Osteocyte (in vitro differentiated cells): ENCODE measurements at regions not wholly inside any gene's neighbourhood (a gene's known extent, or its start where the extent isn't known, plus 50 kb on each side); places are given as distances from the start of the nearest gene placed in this dataset.

Experiments used
- DNase-seq: peaks from one replicate; pipeline ENCODE4 v3.0.0; 2021; ENCODE audit warnings: mixed read lengths; ENCODE audit not compliant: unreplicated experiment; ENCODE audit errors: extremely low spot score
- H3K27ac Mint-ChIP-seq: one replicate; pipeline ENCODE4 v1.8.0; 2021; ENCODE audit warnings: mild to moderate bottlenecking, mixed read lengths; ENCODE audit not compliant: unreplicated experiment
- H3K27me3 Mint-ChIP-seq: one replicate; pipeline ENCODE4 v1.8.0; 2021; ENCODE audit warnings: mixed read lengths; ENCODE audit not compliant: unreplicated experiment
- H3K36me3 Mint-ChIP-seq: one replicate; pipeline ENCODE4 v1.8.0; 2021; ENCODE audit warnings: mixed read lengths; ENCODE audit not compliant: unreplicated experiment
- H3K4me1 Mint-ChIP-seq: one replicate; pipeline ENCODE4 v1.8.0; 2021; ENCODE audit warnings: mixed read lengths; ENCODE audit not compliant: unreplicated experiment
- H3K4me3 Mint-ChIP-seq: one replicate; pipeline ENCODE4 v1.8.0; 2021; ENCODE audit warnings: mild to moderate bottlenecking, moderate library complexity, mixed read lengths; ENCODE audit not compliant: unreplicated experiment
- H3K9me3 Mint-ChIP-seq: one replicate; pipeline ENCODE4 v1.8.0; 2021; ENCODE audit warnings: mixed read lengths; ENCODE audit not compliant: unreplicated experiment
- CTCF ChIP-seq: fragments of 200-600 bp; sonication (generic); IDR thresholded peaks from 2 replicates; pipeline ENCODE4 v1.5.0; 2021; ENCODE audit warnings: antibody characterized with exemption, mild to moderate bottlenecking, moderate library complexity

GRCh38 chr2:187075671-187076070, 226.7 kb upstream of the ZSWIM2 start:
- Mint-ChIP-seq H3K4me1 (no peaks in the 10 kb centered on the region), H3K27me3 (peaks cover 5% of the 10 kb centered on the region), H3K9me3 (peaks cover 5% of the 10 kb centered on the region), H3K36me3 (no peaks in the 10 kb centered on the region), H3K27ac (no peak overlapping the region), H3K4me3 (no peak overlapping the region)
- no peak for DNase-seq
- TF ChIP-seq CTCF = no peak

- Mint-ChIP-seq H3K4me1 (no peaks in the 10 kb centered on the region), H3K36me3 (no peaks in the 10 kb centered on the region), H3K9me3 (peaks cover 5% of the 10 kb centered on the region), H3K27me3 (peaks cover 5% of the 10 kb centered on the region), H3K27ac (no peak overlapping the region), H3K4me3 (no peak overlapping the region)
- DNase-seq = no peak
- TF ChIP-seq CTCF = no peak
These were observed 226.2 kb upstream of the ZSWIM2 start for GRCh38 chr2:187075199-187075635.

GRCh38 chr2:187058198-187058597, 209.2 kb upstream of the ZSWIM2 start:
- Mint-ChIP-seq H3K36me3 (no peaks in the 10 kb centered on the region), H3K27ac (no peak overlapping the region), H3K9me3 (no peaks in the 10 kb centered on the region), H3K4me1 (no peaks in the 10 kb centered on the region), H3K4me3 (no peak overlapping the region), H3K27me3 (no peaks in the 10 kb centered on the region)
- no peak for DNase-seq
- TF ChIP-seq CTCF = no peak

- no peaks in the 10 kb centered on the region for H3K36me3 Mint-ChIP-seq
- no peak overlapping the region for H3K4me3 Mint-ChIP-seq
- no peak for TF ChIP-seq CTCF
- H3K27ac Mint-ChIP-seq = no peak overlapping the region
- H3K27me3 Mint-ChIP-seq = no peaks in the 10 kb centered on the region
- H3K4me1 Mint-ChIP-seq = no peaks in the 10 kb centered on the region
- peaks cover 6% of the 10 kb centered on the region for H3K9me3 Mint-ChIP-seq
- DNase-seq = no peak
These were observed 208.5 kb upstream of the ZSWIM2 start for GRCh38 chr2:187057466-187057865.

- Mint-ChIP-seq H3K36me3 (no peaks in the 10 kb centered on the region), H3K27ac (no peak overlapping the region), H3K27me3 (no peaks in the 10 kb centered on the region), H3K9me3 (peaks cover 8% of the 10 kb centered on the region), H3K4me3 (no peak overlapping the region), H3K4me1 (no peaks in the 10 kb centered on the region)
- no peak for DNase-seq
- TF ChIP-seq CTCF = no peak
These were observed 207.7 kb upstream of the ZSWIM2 start for GRCh38 chr2:187056416-187057334.
